Naive thymus-derived CD4-positive, alpha-beta T cell (primary cell): ENCODE measurements at regions not wholly inside any gene's neighbourhood (a gene's known extent, or its start where the extent isn't known, plus 50 kb on each side); places are given as distances from the start of the nearest gene placed in this dataset.
"Not testable (repeated sequence)": the region's sequence is repeated elsewhere in the genome, so short reads cannot be mapped to it uniquely, and the experiment has no call there.

Experiments
- ATAC-seq: fragments of 150-1000 bp; cut with Tn5 transposase; 2 replicates; pipeline ENCODE4 v1.10.0; 2021; ENCODE audit warnings: mild to moderate bottlenecking, moderate library complexity
- CTCF ChIA-PET: fragments of 350-600 bp; sonication (Branson Sonifier 250); formaldehyde crosslinking; loops from one replicate; lab custom pipeline; 2021; ENCODE audit warnings: antibody characterized with exemption; lab: Charles Lee
- POLR2A ChIA-PET: fragments of 350-600 bp; sonication (Branson Sonifier 250); formaldehyde crosslinking; loops from one replicate; lab custom pipeline; 2021; ENCODE audit warnings: antibody characterized with exemption, inconsistent platforms; lab: Charles Lee
- DNase-seq, 9 donors: peaks; one replicate each; pipeline versions ENCODE4 v3.0.0 to v3.0.0-alpha.2; 2020 to 2022; ENCODE audit warnings: mixed read lengths in 1 of 9
- H3K27ac ChIP-seq: one replicate; pipeline ENCODE4 v1.7.0; 2013; ENCODE audit warnings: mild to moderate bottlenecking, low read depth, low read length, moderate library complexity
- H3K27me3 ChIP-seq, 2 donors: one replicate each; pipeline ENCODE4 v1.7.0; 2013; ENCODE audit warnings: low read length in 2 of 2, mild to moderate bottlenecking in 2 of 2, moderate library complexity in 2 of 2; ENCODE audit not compliant: control insufficient read depth in 2 of 2, insufficient read depth in 2 of 2
- H3K36me3 ChIP-seq, 3 experiments: 1 replicate in 2 of 3; 2 replicates in 1 of 3; pipeline ENCODE4 v1.7.0; 2013; ENCODE audit warnings: low read length in 3 of 3, mild to moderate bottlenecking in 3 of 3, moderate library complexity in 1 of 3; ENCODE audit not compliant: insufficient read depth in 3 of 3, control insufficient read depth in 2 of 3
- H3K4me1 ChIP-seq, 2 donors: one replicate each; pipeline ENCODE4 v1.7.0; 2013; ENCODE audit warnings: low read length in 2 of 2, mild to moderate bottlenecking in 2 of 2, moderate library complexity in 1 of 2; ENCODE audit not compliant: control insufficient read depth in 2 of 2, insufficient read depth in 2 of 2
- H3K4me3 ChIP-seq: 2 replicates; pipeline ENCODE4 v1.7.0; 2013; ENCODE audit warnings: mild to moderate bottlenecking, low read length
- H3K9me3 ChIP-seq, 3 experiments: 1 replicate in 2 of 3; 2 replicates in 1 of 3; pipeline ENCODE4 v1.7.0; 2013; ENCODE audit warnings: low read length in 3 of 3; ENCODE audit not compliant: control insufficient read depth in 2 of 3
- H3K27ac Mint-ChIP-seq, 9 donors: one replicate each; pipeline ENCODE4 v1.8.0; 2020 to 2022; ENCODE audit warnings: mixed read lengths in 9 of 9, mild to moderate bottlenecking in 8 of 9, moderate library complexity in 5 of 9, inconsistent platforms in 2 of 9
- H3K27me3 Mint-ChIP-seq, 5 donors: one replicate each; pipeline ENCODE4 v1.8.0; 2021 to 2022; ENCODE audit warnings: mixed read lengths in 5 of 5, mild to moderate bottlenecking in 1 of 5
- H3K36me3 Mint-ChIP-seq, 5 donors: one replicate each; pipeline ENCODE4 v1.8.0; 2020 to 2022; ENCODE audit warnings: mixed read lengths in 5 of 5, mild to moderate bottlenecking in 3 of 5, inconsistent platforms in 1 of 5
- H3K4me1 Mint-ChIP-seq, 7 donors: one replicate each; pipeline ENCODE4 v1.8.0; 2020 to 2022; ENCODE audit warnings: mixed read lengths in 7 of 7, mild to moderate bottlenecking in 3 of 7, inconsistent platforms in 1 of 7
- H3K4me3 Mint-ChIP-seq, 10 donors: one replicate each; pipeline ENCODE4 v1.8.0; 2020 to 2022; ENCODE audit warnings: mild to moderate bottlenecking in 10 of 10, mixed read lengths in 10 of 10, moderate library complexity in 6 of 10, inconsistent platforms in 2 of 10
- H3K9me3 Mint-ChIP-seq, 11 donors: one replicate each; pipeline ENCODE4 v1.8.0; 2020 to 2022; ENCODE audit warnings: mixed read lengths in 11 of 11, mild to moderate bottlenecking in 4 of 11, inconsistent platforms in 1 of 11, moderate library complexity in 1 of 11
- intact Hi-C, 2 donors: fragments of 100-400 bp; cut with micrococcal nuclease; formaldehyde crosslinking; loops; one replicate each; pipeline ENCODE4 v1.15.1; 2023

GRCh38 chr13:99087954-99088491 is 110.2 kb upstream of the DOCK9 start:
- Histone ChIP-seq H3K9me3 (no peaks in the 10 kb centered on the region), H3K27me3 (no peaks in the 10 kb centered on the region), H3K27ac (peak overlapping the region; percentile 95), H3K4me1 (peaks cover 26 to 29% of the 10 kb centered on the region in 2 donors), H3K4me3 (peak overlapping the region; percentile 97), H3K36me3 (no peaks in the 10 kb centered on the region)
- DNase-seq, result peak in 1 of 9 donors; percentile 57
- Mint-ChIP-seq H3K4me1 (peaks cover 26 to 47% (median 36%) of the 10 kb centered on the region in 7 donors), H3K9me3 (peaks cover 0 to 1% (median 0%) of the 10 kb centered on the region in 11 donors), H3K36me3 (peaks cover 0 to 8% (median 0%) of the 10 kb centered on the region in 5 donors), H3K27ac (peak overlapping the region; percentile 96 to 99 (median 98)), H3K4me3 (peak overlapping the region; percentile 92 to 100 (median 98)), H3K27me3 (peaks cover 0 to 7% (median 4%) of the 10 kb centered on the region in 5 donors)
- intact Hi-C loops, result loop anchor here (1.0 to 10.0 kb wide), 33 partner anchors 15 to 1655 kb away; partner anchors contain the start of genes CLYBL (in 2 of the 2), GPR18 (in 2 of the 2), GPR183 (in 2 of the 2) and TM9SF2 (in 2 of the 2)
- ATAC-seq, result peak; percentile 47
- CTCF ChIA-PET, result interaction anchor here (0.6 to 2.4 kb wide), 7 partner anchors 9 to 272 kb away, joined by 3 to 13 read pairs (median 3); no protein-coding TSS in a partner anchor
- POLR2A ChIA-PET, result interaction anchor here (0.6 to 5.1 kb wide), 28 partner anchors 9 to 646 kb away, joined by 3 to 77 read pairs (median 4); partner anchors contain the start of genes GPR18 and UBAC2

- no peaks in the 10 kb centered on the region for H3K4me1 ChIP-seq
- ATAC-seq, result no peak
- H3K9me3 ChIP-seq, result no peaks in the 10 kb centered on the region
- Mint-ChIP-seq H3K9me3 (no peaks in the 10 kb centered on the region), H3K4me1 (peaks cover 0 to 10% (median 5%) of the 10 kb centered on the region in 7 donors), H3K36me3 (peaks cover 0 to 2% (median 0%) of the 10 kb centered on the region in 5 donors), H3K4me3 (no peak overlapping the region), H3K27ac (no peak overlapping the region), H3K27me3 (peaks cover 0 to 27% (median 10%) of the 10 kb centered on the region in 5 donors)
- POLR2A ChIA-PET, result interaction anchor here (0.9 kb wide), 1 partner anchor 12 kb away, joined by 3 read pairs; no protein-coding TSS in a partner anchor
- DNase-seq, result no peak
- no peak overlapping the region for H3K27ac ChIP-seq
- no peak overlapping the region for H3K4me3 ChIP-seq
- H3K36me3 ChIP-seq, result no peaks in the 10 kb centered on the region
- CTCF ChIA-PET, result interaction anchor here (0.6 kb wide), 1 partner anchor 162 kb away, joined by 3 read pairs; no protein-coding TSS in a partner anchor
- intact Hi-C loops, result no loop called here
- H3K27me3 ChIP-seq, result no peaks in the 10 kb centered on the region
Observed at GRCh38 chr13:99093997-99094396, 106.7 kb upstream of the UBAC2 start.

- H3K27me3 ChIP-seq, intact Hi-C loops, H3K4me3 ChIP-seq, H3K9me3 ChIP-seq, H3K4me1 ChIP-seq, H3K9me3 Mint-ChIP-seq, DNase-seq, H3K36me3 ChIP-seq, H3K4me3 Mint-ChIP-seq, H3K4me1 Mint-ChIP-seq, H3K36me3 Mint-ChIP-seq, ATAC-seq, H3K27ac ChIP-seq, POLR2A ChIA-PET, CTCF ChIA-PET: not testable (repeated sequence)
- peak overlapping the region in 1 of 9 donors; percentile 44 for H3K27ac Mint-ChIP-seq
- H3K27me3 Mint-ChIP-seq, result peaks cover 0 to 30% (median 7%) of the 10 kb centered on the region in 5 donors
Observed at GRCh38 chr13:99101831-99102230, 98.8 kb upstream of the UBAC2 start.

GRCh38 chr13:99103536-99103935 is 97.1 kb upstream of the UBAC2 start:
- intact Hi-C loops, result no loop called here
- ATAC-seq (no peak), DNase-seq (no peak)
- Mint-ChIP-seq H3K4me1 (peaks cover 0 to 14% (median 4%) of the 10 kb centered on the region in 7 donors), H3K4me3 (no peak overlapping the region), H3K36me3 (peaks cover 0 to 8% (median 0%) of the 10 kb centered on the region in 5 donors), H3K27me3 (peaks cover 0 to 24% (median 7%) of the 10 kb centered on the region in 5 donors), H3K9me3 (peaks cover 0 to 10% (median 0%) of the 10 kb centered on the region in 11 donors), H3K27ac (peak overlapping the region in 1 of 9 donors; percentile 76)
- Histone ChIP-seq H3K9me3 (no peaks in the 10 kb centered on the region), H3K27ac (no peak overlapping the region), H3K27me3 (no peaks in the 10 kb centered on the region), H3K4me3 (no peak overlapping the region), H3K36me3 (no peaks in the 10 kb centered on the region), H3K4me1 (no peaks in the 10 kb centered on the region)
- ChIA-PET POLR2A (no interaction called here), CTCF (no interaction called here)

- ChIA-PET POLR2A (no interaction called here), CTCF (no interaction called here)
- Histone ChIP-seq H3K27ac (no peak overlapping the region), H3K4me3 (no peak overlapping the region), H3K36me3 (no peaks in the 10 kb centered on the region), H3K9me3 (no peaks in the 10 kb centered on the region), H3K27me3 (no peaks in the 10 kb centered on the region), H3K4me1 (no peaks in the 10 kb centered on the region)
- Mint-ChIP-seq H3K27ac (no peak overlapping the region), H3K4me3 (no peak overlapping the region), H3K36me3 (peaks cover 0 to 8% (median 3%) of the 10 kb centered on the region in 5 donors), H3K4me1 (peaks cover 0 to 14% (median 4%) of the 10 kb centered on the region in 7 donors), H3K9me3 (peaks cover 0 to 10% (median 3%) of the 10 kb centered on the region in 11 donors), H3K27me3 (peaks cover 0 to 29% (median 7%) of the 10 kb centered on the region in 5 donors)
- intact Hi-C loops, result no loop called here
- DNase-seq (no peak), ATAC-seq (no peak)
Observed at GRCh38 chr13:99104396-99104795, 96.3 kb upstream of the UBAC2 start.

- ChIA-PET POLR2A (interaction anchor here (1.0 kb wide), 1 partner anchor 11 kb away, joined by 3 read pairs; no protein-coding TSS in a partner anchor), CTCF (no interaction called here)
- H3K4me3 ChIP-seq, result no peak overlapping the region
- Mint-ChIP-seq H3K4me3 (no peak overlapping the region), H3K36me3 (peaks cover 0 to 8% (median 3%) of the 10 kb centered on the region in 5 donors), H3K9me3 (peaks cover 0 to 10% (median 3%) of the 10 kb centered on the region in 11 donors), H3K27me3 (peaks cover 0 to 26% (median 7%) of the 10 kb centered on the region in 5 donors), H3K27ac (no peak overlapping the region), H3K4me1 (peaks cover 0 to 14% (median 4%) of the 10 kb centered on the region in 7 donors)
- H3K36me3 ChIP-seq, result no peaks in the 10 kb centered on the region
- H3K4me1 ChIP-seq, result no peaks in the 10 kb centered on the region
- DNase-seq (no peak), ATAC-seq (no peak)
- H3K27me3 ChIP-seq, result no peaks in the 10 kb centered on the region
- intact Hi-C loops, result no loop called here
- no peak overlapping the region for H3K27ac ChIP-seq
- H3K9me3 ChIP-seq, result no peaks in the 10 kb centered on the region
Observed at GRCh38 chr13:99105160-99105559, 95.5 kb upstream of the UBAC2 start.
